AG20443 (cell line): ENCODE measurements at regions not wholly inside any gene's neighbourhood (a gene's known extent, or its start where the extent isn't known, plus 50 kb on each side); places are given as distances from the start of the nearest gene placed in this dataset.
"Not testable (repeated sequence)": the region's sequence is repeated elsewhere in the genome, so short reads cannot be mapped to it uniquely, and the experiment has no call there.

Experiments
- DNase-seq: peaks from one replicate; pipeline ENCODE4 v3.0.0; 2012; ENCODE audit warnings: low spot score, mixed read lengths

DNA sequence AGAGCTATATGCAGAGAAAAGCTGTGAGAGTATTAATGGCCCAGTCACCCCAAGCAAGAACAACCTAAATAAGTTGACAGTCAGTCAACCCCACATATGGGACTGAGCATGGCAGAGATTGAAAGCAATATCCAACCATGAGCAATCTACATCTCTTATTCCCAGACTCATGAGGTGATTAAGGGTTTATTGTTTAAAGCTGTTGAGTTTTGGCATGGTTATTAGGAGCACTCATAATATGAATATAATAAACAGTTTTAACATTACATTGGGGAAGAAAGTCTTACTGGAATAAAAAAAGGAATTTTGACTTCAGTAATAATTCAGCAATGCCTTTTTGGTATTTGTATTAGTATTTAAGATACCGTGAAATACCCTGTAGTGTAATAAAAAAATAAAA, 1627.4 kb downstream of the STIM2 start:
- DNase-seq: no peak

DNA sequence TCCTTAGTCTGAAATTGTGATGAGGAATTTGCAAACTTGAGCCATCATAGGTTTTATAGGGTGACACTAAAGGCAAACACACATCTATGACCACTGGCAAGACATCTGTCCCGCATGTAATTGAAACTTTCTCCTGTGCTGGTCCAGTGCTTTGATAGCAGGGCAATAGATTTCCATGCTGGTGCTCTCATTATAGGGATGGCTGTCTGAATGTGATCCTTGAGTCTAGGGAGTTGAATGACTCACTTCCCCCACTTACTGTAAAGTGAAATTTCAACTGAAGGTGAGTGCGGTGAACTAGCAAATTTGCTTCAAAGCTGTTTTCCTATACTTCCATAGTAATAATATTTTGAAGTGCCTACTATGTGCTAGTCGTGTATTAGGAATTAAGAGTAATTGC, 1630.0 kb downstream of the STIM2 start:
- no peak for DNase-seq

- no peak for DNase-seq
These were observed 1644.4 kb downstream of the STIM2 start for GRCh38 chr4:28505064-28505463.

GRCh38 chr4:28508636-28509035, 1648.0 kb downstream of the STIM2 start:
- no peak for DNase-seq

DNA sequence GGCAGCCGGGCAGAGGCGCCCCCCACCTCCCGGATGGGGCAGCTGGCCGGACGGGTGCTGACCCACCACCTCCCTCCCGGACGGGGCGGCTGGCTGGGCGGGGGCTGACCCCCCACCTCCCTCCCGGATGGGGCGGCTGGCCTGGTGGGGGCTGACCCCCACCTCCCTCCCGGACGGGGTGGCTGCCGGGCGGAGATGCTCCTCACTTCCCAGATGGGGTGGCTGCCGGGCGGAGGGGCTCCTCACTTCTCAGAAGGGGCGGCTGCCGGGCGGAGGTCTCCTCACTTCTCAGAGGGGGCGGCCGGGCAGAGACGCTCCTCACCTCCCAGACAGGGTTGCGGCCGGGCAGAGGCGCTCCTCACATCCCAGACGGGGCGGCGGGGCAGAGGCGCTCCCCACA, 1654.1 kb downstream of the STIM2 start:
- not testable (repeated sequence) for DNase-seq

DNA sequence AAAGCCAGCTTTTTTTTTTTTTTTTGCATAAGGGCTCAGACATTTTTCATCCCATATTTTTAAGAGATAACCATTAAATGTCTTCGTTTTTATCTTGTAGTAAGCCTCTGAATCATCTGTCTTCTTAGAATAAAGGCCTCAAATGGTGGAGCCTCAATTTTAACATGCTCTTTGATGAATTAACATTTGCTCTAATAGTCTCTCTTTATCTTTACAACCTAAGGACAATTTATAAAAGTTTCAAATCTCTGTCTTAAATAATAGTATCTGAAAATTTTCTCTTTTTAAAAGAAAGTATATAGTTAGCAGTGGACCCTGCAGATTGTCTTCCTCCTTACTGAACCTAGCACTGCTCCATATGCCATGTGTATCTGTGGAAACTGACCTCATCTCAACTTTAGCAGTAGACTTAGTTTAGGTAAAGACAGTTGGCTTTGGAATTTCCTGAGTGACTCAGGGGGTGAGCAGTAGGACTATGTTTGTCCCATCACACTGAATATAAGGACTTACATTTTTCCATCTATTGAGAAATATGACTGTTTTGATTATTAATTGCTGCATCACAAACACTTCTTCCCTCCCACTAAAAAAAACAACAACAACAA, 1658.0 kb downstream of the STIM2 start:
- DNase-seq: no peak

- no peak for DNase-seq
These were observed 1663.1 kb downstream of the STIM2 start for GRCh38 chr4:28523681-28524190.

GRCh38 chr4:28536124-28536523, 1675.5 kb downstream of the STIM2 start:
- DNase-seq: no peak

- no peak for DNase-seq
These were observed 1685.3 kb downstream of the STIM2 start for GRCh38 chr4:28545986-28546385.

GRCh38 chr4:28548136-28548535, 1687.5 kb downstream of the STIM2 start:
- no peak for DNase-seq

DNA sequence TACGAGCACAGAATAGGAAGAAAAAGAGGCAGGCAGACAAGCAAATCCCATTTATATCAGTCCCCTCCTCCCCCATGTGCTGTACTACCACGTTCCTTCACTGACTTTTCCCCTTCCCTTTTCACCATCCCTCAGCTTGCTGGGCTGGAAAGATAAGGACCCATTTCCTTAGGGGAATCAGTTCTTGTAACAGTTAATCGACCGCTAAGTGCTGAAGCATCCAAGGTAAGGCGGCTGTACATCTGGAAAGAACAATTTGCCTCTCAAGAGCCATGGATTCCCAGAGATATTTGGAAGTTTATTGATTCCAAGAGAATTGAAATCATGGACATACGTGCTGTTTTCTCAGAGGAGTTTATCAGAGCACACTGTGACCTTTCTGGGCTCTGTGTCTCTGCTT, 1688.0 kb downstream of the STIM2 start:
- no peak for DNase-seq

DNA sequence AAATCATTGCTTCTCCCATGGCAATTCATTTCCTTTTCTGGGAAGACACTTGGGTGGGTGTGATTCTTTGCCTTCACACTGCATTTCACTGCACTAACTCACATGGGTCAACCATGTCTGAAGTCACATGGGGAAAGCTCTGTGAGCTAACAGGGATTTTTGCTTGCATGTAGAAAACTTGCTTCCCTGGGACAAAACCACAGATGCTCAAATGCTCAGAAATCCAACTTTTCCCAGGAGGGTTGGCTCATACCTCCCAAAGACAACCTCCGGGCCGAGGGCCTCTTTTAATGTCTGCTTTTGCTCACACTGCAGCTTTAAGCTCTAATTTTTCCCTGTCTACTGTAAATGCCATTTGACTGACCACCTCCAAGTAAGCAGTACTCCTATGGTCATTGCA, 1695.2 kb downstream of the STIM2 start:
- DNase-seq: peak; percentile 5

DNA sequence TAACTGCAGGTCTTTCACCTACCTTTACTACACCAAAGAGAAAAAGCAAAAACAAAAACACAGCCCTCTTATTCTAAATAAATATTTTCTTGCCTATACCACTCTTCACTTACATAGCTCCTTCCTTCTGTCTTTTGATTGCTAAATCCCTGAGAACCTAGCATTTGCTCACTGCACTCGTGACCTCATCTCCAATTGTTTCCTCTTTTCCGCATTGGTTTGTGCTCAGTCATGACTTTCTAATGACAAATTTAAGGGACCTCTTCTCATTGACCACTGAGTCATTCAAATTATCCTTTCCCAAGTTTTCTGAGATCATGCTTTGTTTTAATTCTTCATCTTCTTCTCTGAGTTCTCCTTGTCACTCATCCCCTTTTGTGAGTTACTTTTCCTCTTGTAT, 1697.1 kb downstream of the STIM2 start:
- DNase-seq: peak; percentile 23

- DNase-seq: no peak
These were observed 1698.3 kb downstream of the STIM2 start for GRCh38 chr4:28558895-28559294.

GRCh38 chr4:28562913-28563312, 1702.3 kb downstream of the STIM2 start:
- no peak for DNase-seq

GRCh38 chr4:28565396-28565795, 1704.8 kb downstream of the STIM2 start:
- DNase-seq: no peak

- no peak for DNase-seq
These were observed 1740.3 kb downstream of the STIM2 start for GRCh38 chr4:28600958-28601357.

- no peak for DNase-seq
These were observed 1761.0 kb downstream of the STIM2 start for GRCh38 chr4:28621591-28621990.

DNA sequence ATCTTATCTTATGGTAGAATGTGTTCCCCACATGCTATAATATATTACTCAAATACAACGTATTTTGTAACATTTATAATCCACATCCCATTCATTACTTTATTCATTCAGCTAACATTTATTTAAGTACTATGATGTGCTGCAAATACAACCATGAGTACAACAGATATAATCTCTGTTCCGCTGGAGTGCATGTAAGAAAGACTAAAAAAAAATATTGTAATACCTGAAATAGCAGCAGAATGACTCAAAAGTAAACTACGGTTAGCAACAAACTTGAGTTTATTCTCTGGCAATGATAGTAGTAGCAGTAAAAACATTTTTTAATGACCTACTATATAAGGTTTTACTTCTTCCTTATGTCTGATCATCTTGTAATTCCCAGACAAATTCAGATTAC, 1776.3 kb downstream of the STIM2 start:
- no peak for DNase-seq

- no peak for DNase-seq
These were observed 1779.1 kb downstream of the STIM2 start for GRCh38 chr4:28639747-28640146.

GRCh38 chr4:28654618-28655017, 1794.0 kb downstream of the STIM2 start:
- no peak for DNase-seq

GRCh38 chr4:28665306-28665705, 1804.7 kb downstream of the STIM2 start:
- no peak for DNase-seq

DNA sequence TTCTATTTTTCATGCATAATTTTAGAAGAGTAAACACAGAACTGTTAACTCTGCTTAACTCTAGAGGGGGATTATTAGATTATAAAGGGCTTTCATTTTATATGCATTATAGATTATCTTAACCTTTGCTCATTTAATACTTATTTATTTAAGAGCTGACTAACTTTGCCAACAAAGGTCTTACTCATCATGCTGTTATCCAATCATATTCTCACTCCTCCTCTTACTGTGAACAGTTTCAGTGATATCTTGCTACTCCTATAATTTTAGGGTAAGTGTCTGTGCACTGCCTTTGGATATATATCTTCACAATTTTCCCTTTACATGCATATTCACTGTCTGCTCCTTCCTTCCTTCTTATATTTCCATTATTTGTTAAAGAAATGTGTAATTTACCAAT, 1814.9 kb downstream of the STIM2 start:
- no peak for DNase-seq

GRCh38 chr4:28677808-28678207, 1817.2 kb downstream of the STIM2 start:
- no peak for DNase-seq

GRCh38 chr4:28682847-28683246, 1822.2 kb downstream of the STIM2 start:
- no peak for DNase-seq
